ENCODE measurements at regions not wholly inside any gene's neighbourhood (a gene's known extent, or its start where the extent isn't known, plus 50 kb on each side); places are given as distances from the start of the nearest gene placed in this dataset.

DNA sequence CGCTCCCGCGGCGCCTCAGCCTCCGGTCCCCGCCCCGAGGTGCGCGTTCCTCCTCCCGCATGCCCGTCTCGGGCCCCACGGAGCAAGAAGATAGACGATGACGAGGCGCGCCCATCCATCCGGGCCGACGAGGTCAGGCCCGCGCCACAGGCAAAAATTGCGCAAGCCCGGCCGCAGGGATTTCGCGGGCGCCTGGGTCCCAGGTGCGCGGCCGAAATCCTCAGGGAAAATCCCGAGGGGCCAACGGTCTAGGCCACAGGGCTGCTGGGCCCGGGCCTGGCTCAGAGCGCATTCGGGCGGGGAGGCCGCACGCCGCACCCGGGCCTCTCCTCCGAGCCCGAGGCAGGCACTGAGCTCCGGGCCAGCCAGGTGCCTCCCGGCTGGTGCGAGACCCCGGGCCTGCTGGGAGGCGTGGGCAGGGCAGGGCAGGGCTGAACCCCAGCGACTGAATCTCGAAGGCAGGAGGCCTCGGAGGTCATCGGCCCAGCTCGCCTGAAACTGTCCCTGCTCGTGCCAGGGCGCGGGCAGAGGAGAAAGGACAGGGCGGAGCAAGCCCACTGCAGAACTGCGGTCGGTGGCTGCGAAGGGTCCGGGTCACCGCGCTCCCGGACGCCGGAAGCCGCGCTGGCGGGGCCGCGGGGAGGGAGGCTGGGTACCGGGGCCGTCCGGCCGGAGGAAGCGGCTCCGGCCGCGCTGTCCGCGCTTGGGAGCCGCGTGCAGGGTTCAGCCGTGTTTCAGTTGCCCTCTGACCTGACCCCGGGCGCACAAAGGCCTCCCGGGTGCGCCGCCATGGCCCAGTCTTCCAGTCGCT lies 66.8 kb downstream of the FOXD1 start:
- Mint-ChIP-seq H3K4me1 (peaks cover 21 to 37% of the 10 kb centered on the region in 2 donors), H3K27me3 (ENCODE audit: low read depth in 3 of 3) (peaks cover 29 to 35% (median 34%) of the 10 kb centered on the region in 3 donors), H3K9me3 (peaks cover 15 to 26% (median 20%) of the 10 kb centered on the region in 6 donors), H3K4me3 (peak overlapping the region in 3 of 5 donors; percentile 10 to 76 (median 54)), H3K36me3 (peaks cover 0 to 12% (median 10%) of the 10 kb centered on the region in 3 donors), H3K27ac (no peak overlapping the region)
- no peak for DNase-seq

DNA sequence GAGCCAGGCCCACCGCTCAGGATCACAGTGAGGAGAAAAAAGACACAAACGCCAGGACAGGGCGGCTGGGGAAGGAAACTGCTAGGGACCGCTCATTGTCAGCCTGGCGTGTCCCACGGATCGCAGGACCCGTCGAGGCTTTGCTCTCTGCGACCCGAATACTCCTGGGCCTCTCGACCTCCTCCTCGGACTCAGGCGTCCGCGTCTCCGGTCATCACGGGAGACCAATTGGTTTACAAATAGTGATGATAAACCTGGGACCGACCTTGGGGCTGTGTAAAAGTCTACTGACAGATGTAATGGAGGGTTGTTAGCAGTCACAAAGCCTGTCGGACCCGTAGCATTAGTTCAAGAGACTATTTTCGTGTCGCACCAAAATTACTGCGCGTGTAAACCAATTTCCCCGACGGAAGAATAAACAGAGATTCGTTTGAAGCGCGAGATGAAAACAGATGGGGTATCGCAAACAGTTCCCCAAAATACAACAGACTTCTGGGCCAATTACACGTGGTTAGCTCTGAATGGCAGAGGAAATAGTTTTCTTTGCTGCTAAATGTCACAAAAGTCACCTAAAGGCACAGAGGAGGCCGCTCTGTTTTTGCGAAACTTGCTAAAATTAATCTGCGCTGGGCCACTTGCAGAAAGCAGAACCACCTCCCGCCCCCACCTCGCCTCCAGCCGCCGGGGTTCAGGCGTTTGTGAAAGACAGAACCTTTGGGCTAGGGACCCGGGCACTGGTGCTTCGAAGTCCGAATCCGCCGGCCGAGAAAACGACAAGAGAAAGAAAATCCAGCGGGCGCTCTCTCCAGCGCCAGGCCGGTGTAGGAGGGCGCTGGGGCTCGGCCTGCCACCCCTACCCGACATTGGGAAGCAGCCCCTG lies 67.6 kb downstream of the FOXD1 start:
- Mint-ChIP-seq H3K27ac (no peak overlapping the region), H3K9me3 (peaks cover 15 to 26% (median 19%) of the 10 kb centered on the region in 6 donors), H3K4me3 (peak overlapping the region; percentile 10 to 76 (median 53)), H3K4me1 (peaks cover 14 to 29% of the 10 kb centered on the region in 2 donors), H3K27me3 (ENCODE audit: low read depth in 3 of 3) (peaks cover 29 to 36% (median 32%) of the 10 kb centered on the region in 3 donors), H3K36me3 (peaks cover 0 to 12% (median 10%) of the 10 kb centered on the region in 3 donors)
- no peak for DNase-seq

DNA sequence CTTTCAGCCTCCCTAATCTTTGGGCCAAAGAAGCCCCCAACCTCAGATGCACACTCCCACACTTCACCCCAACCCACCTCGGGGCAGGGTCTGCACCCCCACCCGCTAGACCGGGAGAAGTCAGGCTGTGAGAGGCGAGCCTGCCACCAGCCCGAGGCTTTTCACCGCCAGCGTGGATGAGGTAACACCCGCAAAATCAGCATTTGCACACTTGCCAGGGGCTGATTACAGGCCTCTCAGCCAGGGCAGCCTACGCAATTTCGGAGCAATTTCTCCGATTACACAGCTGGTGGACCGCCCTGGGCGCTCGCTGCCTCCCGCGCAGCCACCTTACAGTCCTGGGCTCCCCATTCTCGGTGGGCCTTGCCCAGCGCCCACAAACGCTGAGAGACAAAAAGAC lies 68.5 kb downstream of the FOXD1 start:
- Mint-ChIP-seq H3K27ac (no peak overlapping the region), H3K36me3 (peaks cover 0 to 11% (median 10%) of the 10 kb centered on the region in 3 donors), H3K9me3 (peaks cover 12 to 23% (median 16%) of the 10 kb centered on the region in 6 donors), H3K4me3 (peak overlapping the region in 3 of 5 donors; percentile 46 to 54 (median 53)), H3K27me3 (ENCODE audit: low read depth in 3 of 3) (peaks cover 30 to 36% (median 32%) of the 10 kb centered on the region in 3 donors), H3K4me1 (peaks cover 11 to 27% of the 10 kb centered on the region in 2 donors)
- no peak for DNase-seq

DNA sequence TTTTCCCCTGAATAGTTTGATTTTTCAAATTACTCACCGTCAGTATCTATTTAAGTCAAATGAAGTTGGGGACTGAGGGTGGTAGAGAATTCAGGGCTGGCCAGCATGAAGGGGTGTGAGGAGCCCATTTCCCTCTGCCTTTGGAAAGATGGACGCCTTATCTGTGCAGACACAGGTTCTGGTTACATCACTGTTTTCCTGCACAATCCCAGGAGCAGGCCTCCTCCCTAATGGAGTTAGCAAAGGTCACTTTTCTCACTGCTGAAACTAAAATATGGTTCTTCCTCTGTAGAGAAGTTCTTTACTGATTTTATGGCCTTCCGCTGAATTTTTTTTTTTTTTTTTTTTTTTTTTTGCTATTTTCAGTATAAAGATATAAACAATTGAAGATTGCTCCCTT lies 69.1 kb downstream of the FOXD1 start:
- no peak for DNase-seq
- Mint-ChIP-seq H3K27ac (no peak overlapping the region), H3K4me3 (peak overlapping the region in 1 of 5 donors; percentile 36), H3K27me3 (ENCODE audit: low read depth in 3 of 3) (peaks cover 32 to 37% (median 32%) of the 10 kb centered on the region in 3 donors), H3K36me3 (peaks cover 0 to 10% (median 8%) of the 10 kb centered on the region in 3 donors), H3K9me3 (peaks cover 8 to 17% (median 11%) of the 10 kb centered on the region in 6 donors), H3K4me1 (peaks cover 11 to 27% of the 10 kb centered on the region in 2 donors)

DNA sequence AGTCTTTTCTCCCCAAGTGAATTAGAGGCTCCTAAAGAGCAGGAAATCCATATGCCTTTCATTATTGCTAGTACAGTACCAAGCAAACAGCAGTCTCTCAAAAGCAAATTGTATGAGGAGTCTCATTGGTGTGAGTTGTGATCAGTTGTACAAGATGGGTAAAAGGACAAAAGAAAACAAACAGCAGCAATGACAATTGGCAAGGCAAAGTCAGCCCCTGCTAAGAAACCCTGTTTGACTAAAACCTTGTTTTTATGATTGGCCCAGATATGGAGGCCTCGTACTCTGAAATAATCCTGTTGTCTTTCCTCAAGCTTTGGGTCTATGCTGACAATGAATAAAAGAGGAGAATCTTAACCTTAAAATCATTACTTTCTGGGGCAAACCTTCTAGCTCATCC lies 69.8 kb downstream of the FOXD1 start:
- DNase-seq, result no peak
- H3K4me1 Mint-ChIP-seq, result peaks cover 11 to 27% of the 10 kb centered on the region in 2 donors
- no peak overlapping the region for H3K4me3 Mint-ChIP-seq
- peaks cover 0 to 3% (median 1%) of the 10 kb centered on the region in 3 donors for H3K36me3 Mint-ChIP-seq
- peaks cover under 1 to 10% (median 5%) of the 10 kb centered on the region in 6 donors for H3K9me3 Mint-ChIP-seq
- H3K27me3 Mint-ChIP-seq (ENCODE audit: low read depth in 3 of 3), result peaks cover 26 to 44% (median 29%) of the 10 kb centered on the region in 3 donors
- H3K27ac Mint-ChIP-seq, result no peak overlapping the region

DNA sequence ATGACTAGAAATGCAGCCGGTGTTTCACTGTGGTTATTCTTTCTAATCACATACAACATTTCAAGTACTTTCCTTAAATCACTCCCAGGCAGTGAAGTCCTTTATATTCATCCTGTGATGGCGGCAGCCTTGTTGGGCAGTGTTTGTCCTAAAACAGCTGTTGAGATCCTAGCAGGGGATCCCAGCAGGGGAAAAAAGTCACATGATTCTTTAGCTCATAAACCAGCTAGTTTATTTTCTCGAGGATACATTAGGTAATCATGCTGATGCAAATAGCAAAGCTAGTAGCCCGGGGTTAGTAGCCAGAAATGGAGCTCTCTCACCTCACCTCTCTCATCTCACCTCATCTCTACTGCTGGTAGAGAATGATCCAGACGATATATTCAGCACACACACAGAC lies 70.5 kb downstream of the FOXD1 start:
- peaks cover 11 to 25% of the 10 kb centered on the region in 2 donors for H3K4me1 Mint-ChIP-seq
- peaks cover 0 to 5% (median 0%) of the 10 kb centered on the region in 6 donors for H3K9me3 Mint-ChIP-seq
- no peak overlapping the region for H3K4me3 Mint-ChIP-seq
- H3K27me3 Mint-ChIP-seq (ENCODE audit: low read depth in 3 of 3), result peaks cover 25 to 40% (median 26%) of the 10 kb centered on the region in 3 donors
- no peak for DNase-seq
- H3K36me3 Mint-ChIP-seq, result no peaks in the 10 kb centered on the region
- no peak overlapping the region for H3K27ac Mint-ChIP-seq

DNA sequence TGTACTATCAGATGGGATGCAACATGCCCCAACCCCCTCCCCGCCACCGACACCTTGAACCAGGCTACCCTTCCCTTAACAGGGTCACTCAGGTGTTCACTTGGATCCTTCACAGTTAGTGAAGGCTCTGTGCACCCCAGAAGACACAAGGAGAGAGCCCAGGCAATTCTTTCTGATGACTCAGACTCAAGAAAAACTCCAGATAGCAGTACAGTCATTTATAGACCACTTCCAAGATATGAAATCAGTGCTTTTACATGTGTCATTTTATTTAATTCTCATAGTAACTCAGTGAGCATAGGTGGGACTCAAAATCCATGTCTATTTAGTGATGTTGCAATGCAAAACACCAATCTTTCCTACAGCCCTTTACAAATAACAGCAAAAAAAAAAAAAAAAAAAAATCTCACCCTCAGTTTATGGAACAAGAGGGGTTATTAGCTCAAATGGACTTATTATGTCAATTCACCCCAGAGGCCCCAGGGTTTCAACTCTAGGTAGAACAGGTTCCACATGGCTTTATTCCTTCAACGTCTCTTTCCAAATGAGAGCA lies 71.9 kb downstream of the FOXD1 start:
- H3K27me3 Mint-ChIP-seq (ENCODE audit: low read depth in 3 of 3), result peaks cover 23 to 36% (median 26%) of the 10 kb centered on the region in 3 donors
- no peak for DNase-seq
- no peak overlapping the region for H3K4me3 Mint-ChIP-seq
- H3K27ac Mint-ChIP-seq, result no peak overlapping the region
- peaks cover 0 to 5% (median 0%) of the 10 kb centered on the region in 6 donors for H3K9me3 Mint-ChIP-seq
- no peaks in the 10 kb centered on the region for H3K36me3 Mint-ChIP-seq
- H3K4me1 Mint-ChIP-seq, result peaks cover 11 to 20% of the 10 kb centered on the region in 2 donors

DNA sequence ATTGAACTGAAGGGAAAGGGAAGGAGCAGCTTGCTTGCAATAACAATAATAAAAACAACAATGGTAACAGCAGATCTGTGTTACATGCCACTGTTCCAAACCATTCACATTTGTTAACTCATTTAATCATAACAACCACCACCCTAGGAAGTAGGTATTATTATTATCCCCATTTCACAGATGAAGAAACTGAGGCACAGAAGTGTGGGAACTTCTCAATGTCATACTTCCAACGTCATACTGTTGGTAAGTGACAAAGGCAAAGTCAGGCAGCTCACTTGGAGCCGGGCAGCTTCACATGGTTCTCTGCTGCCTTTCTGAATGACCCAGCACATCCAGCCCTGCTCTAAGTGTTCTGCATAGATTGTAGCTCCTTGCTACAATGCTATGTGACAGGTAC lies 72.6 kb downstream of the FOXD1 start:
- Mint-ChIP-seq H3K9me3 (peaks cover 0 to 5% (median 0%) of the 10 kb centered on the region in 6 donors), H3K4me3 (no peak overlapping the region), H3K36me3 (no peaks in the 10 kb centered on the region), H3K27ac (no peak overlapping the region), H3K27me3 (ENCODE audit: low read depth in 3 of 3) (peaks cover 21 to 41% (median 23%) of the 10 kb centered on the region in 3 donors), H3K4me1 (peaks cover 8 to 15% of the 10 kb centered on the region in 2 donors)
- no peak for DNase-seq

DNA sequence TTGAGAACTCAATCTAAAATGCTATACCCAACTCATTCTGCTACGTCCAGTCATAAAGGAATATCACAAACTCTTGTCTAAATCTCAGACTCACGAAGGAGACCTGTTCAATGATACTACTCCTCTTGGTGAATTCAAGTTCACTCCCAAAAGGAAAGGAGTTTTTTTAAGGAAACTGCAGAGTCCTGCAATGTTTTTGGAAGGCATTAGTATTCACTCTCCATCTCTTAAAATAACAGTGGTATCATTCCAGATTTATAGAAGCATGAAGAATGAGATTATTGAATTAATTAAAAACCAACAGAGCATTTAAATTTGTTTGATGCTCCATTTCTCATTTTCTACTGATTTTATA lies 73.4 kb downstream of the FOXD1 start:
- Mint-ChIP-seq H3K36me3 (no peaks in the 10 kb centered on the region), H3K9me3 (no peaks in the 10 kb centered on the region), H3K27me3 (ENCODE audit: low read depth in 3 of 3) (peaks cover 14 to 40% (median 17%) of the 10 kb centered on the region in 3 donors), H3K27ac (no peak overlapping the region), H3K4me3 (no peak overlapping the region), H3K4me1 (peaks cover 0 to 7% of the 10 kb centered on the region in 2 donors)
- no peak for DNase-seq

DNA sequence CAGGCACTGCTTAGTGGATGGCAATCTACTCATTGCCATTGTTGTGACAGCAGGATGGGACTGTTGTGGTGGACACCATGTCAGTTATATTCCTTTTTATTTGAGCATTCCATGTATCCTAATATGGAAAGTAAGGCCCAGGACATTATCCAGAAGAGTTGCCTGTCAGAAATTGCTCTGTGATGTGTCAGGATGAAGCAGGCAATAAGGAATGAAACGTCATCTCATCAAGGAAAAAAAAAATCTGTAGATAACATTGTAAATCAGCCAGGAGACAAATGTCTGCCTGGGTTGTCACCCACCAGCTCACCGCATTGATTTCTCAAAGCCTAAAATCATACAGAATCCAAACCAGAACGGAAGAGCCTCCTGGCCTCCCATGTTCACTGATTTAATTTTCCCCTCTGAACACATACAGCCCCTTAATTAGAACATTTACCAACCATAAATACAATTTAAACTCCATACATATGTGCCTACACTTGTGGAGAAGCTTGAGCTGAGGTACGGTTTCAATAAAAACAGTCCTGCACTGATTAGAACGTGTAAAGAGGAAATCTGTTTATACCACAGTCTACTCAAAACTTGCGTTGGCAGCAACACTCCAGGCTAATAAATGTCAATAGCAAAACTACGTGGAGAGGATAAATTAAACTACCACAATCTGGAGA lies 73.9 kb downstream of the FOXD1 start:
- peaks cover 0 to 2% of the 10 kb centered on the region in 2 donors for H3K4me1 Mint-ChIP-seq
- peaks cover 11 to 35% (median 12%) of the 10 kb centered on the region in 3 donors for H3K27me3 Mint-ChIP-seq (ENCODE audit: low read depth in 3 of 3)
- no peak overlapping the region for H3K4me3 Mint-ChIP-seq
- H3K9me3 Mint-ChIP-seq, result no peaks in the 10 kb centered on the region
- no peak overlapping the region for H3K27ac Mint-ChIP-seq
- DNase-seq, result no peak
- no peaks in the 10 kb centered on the region for H3K36me3 Mint-ChIP-seq

DNA sequence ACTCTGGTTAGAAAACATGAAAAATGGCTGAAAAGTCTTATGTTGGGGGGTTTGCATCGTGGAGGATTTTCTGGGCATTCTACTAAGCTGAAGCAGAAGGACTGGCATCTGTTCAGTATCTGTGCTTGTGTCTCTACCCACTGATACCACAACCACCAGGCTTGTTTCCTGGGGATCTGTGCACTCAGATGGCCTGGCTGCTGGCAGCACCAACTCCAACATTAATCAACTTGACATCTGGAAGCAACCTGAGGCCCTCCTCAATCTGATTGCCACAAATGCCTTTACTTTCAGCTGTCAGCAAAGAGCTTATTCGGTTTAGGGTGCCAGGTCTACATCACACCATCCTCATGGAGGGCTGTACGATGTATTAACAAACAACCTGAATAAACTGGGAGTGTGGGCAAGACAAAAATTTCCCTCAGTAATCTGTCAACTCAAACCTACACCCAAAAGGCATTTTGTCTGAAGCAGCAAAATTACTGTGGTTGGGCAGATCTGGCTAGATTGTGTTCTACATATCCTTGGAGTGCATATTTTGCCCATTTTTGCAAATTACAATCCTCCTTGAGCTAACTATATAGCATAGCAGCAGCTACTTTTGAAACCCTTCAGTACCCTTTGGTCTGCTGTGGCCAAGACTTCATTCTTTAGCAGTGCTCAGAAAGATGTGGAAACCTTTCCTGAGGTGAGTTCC lies 74.6 kb downstream of the FOXD1 start:
- Mint-ChIP-seq H3K4me1 (no peaks in the 10 kb centered on the region), H3K36me3 (no peaks in the 10 kb centered on the region), H3K9me3 (no peaks in the 10 kb centered on the region), H3K27me3 (ENCODE audit: low read depth in 3 of 3) (peaks cover 5 to 30% (median 10%) of the 10 kb centered on the region in 3 donors), H3K4me3 (no peak overlapping the region), H3K27ac (no peak overlapping the region)
- no peak for DNase-seq

DNA sequence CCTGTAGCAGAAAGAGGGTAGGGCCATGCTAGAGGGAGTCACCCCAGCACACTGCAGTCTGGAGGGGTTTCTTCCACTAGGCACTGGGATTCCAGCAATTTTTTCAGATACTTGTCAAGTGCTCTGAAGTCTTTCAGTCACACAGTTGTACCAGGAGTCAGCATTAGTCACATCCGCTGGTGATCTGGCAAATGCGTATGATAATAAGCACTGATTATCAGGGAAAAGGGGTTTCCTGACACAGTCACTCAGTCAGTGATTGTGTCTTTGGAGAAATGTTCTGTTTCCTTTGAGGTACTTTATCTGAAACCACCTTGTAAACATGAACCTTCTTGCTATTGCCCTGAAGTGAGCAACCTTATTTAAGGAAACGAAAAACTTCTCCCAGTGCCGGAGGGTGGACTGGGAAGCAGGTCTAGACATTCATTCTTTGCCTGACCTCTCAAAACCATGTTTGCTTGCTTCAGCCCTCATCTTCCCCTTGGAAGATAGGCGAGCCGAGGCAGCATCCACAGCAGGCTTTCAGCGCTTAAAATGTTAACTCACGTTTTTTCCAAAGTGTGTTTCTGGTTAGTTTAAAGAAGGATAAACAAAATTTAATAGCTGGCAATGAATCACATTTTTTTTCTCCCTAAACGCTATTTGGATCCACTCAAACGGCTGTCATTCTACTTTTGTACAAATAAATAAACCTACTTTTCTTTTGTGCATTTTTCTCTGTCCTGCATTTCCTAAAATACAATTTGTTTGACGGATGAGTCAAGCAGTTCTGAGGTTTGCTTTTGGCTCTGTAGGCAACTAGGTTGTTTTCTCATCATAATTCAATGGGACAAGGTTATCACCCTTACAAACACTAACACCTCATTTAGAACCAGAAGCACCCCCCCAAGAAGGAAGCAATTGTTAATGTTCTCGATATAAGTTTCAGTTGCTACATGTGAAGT lies 77.7 kb downstream of the FOXD1 start:
- H3K4me1 Mint-ChIP-seq, result no peaks in the 10 kb centered on the region
- H3K4me3 Mint-ChIP-seq, result no peak overlapping the region
- DNase-seq, result no peak
- H3K27me3 Mint-ChIP-seq (ENCODE audit: low read depth in 3 of 3), result peaks cover 5 to 28% (median 12%) of the 10 kb centered on the region in 3 donors
- peaks cover 0 to 1% (median 0%) of the 10 kb centered on the region in 6 donors for H3K9me3 Mint-ChIP-seq
- no peaks in the 10 kb centered on the region for H3K36me3 Mint-ChIP-seq
- no peak overlapping the region for H3K27ac Mint-ChIP-seq
